ENCODE measurements at regions not wholly inside any gene's neighbourhood (a gene's known extent, or its start where the extent isn't known, plus 50 kb on each side); places are given as distances from the start of the nearest gene placed in this dataset.

- no peak for ATAC-seq
These were observed 256.6 kb downstream of the CYRIA start for GRCh38 chr2:16409006-16409390.

DNA sequence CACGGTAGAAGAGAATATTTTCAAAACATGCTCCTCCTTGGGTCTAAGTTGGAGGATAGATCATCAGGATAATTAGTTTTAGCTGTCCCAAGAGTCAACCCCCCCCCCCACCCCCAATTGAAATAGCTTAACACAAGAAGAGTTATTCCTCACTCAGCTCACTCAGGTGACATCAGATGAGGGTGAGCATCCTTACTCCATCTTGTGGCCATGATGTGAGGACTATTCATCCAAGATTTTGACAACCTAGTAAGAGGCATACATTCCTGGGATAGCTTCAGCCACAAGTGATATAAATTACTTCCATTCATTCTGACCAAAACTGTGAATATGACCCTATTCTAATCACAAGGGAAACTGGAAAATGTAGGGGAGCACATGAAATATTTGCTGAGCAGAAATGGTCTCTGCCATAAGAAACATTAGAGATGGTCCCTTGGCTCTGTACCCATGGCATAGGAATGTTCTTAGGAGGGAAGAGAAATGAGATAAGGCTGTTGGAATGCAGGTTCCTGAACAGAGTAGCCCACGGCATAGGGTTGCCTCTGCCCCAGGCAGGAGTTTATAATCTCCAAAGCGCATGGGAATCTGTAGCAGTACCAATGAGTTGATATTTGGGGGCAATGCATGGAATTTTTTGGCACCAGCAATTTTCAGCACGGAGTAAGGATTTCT is 257.2 kb downstream of the CYRIA start:
- ATAC-seq: no peak

DNA sequence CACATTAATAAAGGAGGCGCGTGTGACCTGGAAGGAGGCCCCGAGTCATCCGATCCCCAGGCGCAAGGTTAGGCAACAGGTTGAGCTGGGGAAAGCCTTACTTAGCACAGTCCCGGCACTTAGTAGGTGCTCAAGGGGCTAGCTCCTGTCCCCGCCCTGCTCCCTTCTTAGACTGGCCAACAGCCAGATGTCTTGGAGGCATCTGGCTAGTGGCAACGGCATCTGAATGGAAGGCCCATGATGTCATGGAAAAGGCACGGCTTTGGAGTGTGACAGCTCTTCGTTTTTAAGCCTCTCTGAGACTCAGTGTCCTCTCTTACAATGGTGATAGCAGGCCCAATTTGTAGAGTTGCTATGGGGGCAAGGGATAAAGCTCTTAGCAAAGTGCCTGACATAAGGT is 258.3 kb downstream of the CYRIA start:
- no peak for ATAC-seq

DNA sequence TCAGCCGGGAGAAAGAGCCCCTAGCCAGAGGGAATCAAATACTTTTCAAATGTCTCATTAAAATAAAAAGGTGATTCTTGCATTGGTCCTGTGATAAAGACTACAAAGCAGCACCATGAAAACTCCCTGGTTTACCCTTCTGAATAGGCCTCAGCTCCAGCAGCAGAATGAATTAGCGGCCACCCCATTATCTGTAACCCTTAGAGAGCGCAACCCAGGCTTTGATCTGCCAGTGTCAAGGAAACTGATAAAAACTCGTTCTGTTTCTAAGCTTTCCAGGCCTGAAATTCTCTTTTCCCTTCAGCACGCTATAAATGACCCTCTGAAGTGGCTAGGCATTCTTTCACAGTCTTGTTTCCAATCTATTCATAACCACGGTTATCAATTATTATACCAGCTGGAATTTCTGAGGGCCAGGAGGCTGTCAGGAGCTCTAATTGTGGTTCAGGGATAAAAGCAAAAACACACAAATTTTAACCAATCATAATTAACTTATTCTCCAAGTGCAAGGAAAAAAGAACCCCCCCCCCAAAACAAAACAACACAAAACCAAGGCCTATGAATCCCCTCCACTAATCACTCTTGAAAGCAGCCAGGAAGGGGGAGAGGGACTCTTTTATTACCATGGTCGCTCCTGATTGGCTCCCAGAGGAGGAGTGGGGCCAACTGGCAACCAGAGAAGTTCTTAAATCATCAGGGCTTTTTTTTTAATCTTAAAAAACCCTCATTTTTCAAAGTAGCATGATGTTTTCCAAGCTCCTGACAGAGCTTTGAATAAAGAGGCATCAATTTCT is 258.9 kb downstream of the CYRIA start:
- ATAC-seq: no peak

DNA sequence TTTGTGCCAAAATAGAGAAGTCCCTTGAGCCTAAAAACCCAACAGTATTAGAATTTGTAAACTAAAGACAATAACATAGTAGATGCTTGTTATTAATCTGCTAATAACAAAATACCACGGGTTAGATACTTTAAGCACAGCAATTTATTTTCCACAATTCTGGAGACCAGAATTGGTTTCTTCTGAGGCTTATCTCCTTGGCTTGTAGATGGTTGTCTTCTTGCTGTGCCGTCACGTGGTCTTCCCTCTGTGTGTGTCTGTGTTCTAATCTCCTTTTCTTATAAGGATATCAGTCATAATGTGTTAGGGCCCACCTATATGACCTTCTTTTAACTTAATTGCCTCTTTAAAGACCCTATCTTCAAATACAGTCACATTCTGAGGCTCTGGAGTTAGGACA is 260.1 kb downstream of the CYRIA start:
- ATAC-seq: no peak

- no peak for ATAC-seq
These were observed 260.9 kb downstream of the CYRIA start for GRCh38 chr2:16404551-16405300.

DNA sequence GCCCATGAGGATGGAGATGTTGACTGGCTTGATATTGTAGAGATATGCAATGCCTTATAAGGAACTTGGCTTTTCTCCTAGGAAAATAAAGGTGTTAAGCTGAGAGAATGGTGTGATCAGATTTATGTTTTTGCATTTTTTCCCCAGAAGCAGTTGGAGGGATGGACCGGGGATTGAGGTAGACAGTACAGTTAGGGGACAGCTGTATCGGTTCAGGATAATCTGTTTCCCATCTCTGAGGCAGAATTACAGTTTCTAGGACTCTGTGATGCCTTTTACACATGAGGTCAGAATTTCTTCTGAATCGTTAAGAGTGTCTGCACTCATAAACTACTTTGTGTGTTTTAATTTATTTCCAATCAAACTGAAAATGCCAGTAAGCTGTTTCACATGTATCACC is 261.5 kb downstream of the CYRIA start:
- ATAC-seq: no peak

- no peak for ATAC-seq
These were observed 262.7 kb downstream of the CYRIA start for GRCh38 chr2:16402891-16403290.

- ATAC-seq: no peak
These were observed 263.8 kb downstream of the CYRIA start for GRCh38 chr2:16401761-16402300.

DNA sequence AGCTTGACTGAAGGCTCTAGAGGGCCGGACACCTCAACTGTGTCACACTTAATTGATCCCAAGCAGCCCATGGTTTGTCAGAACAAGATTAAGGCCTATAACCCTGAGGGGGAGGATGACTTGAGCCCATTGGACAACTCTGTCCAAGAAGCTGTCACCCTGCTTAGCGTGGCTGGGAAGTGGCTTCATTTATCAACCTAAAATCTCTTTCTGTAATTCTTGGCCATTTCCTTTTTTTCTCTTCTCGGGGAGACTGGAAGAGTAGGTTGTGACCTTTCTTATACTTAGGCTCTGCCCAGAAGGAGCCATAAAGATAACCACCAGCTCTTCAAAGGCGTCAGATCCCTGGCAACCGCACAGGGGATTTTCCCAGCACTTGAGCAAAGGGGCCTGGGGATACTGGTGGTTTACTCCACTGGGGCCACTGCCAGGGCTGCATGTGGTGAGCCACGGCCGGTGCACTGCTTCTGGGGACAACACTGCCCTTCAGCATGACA is 265.5 kb downstream of the CYRIA start:
- ATAC-seq: no peak

DNA sequence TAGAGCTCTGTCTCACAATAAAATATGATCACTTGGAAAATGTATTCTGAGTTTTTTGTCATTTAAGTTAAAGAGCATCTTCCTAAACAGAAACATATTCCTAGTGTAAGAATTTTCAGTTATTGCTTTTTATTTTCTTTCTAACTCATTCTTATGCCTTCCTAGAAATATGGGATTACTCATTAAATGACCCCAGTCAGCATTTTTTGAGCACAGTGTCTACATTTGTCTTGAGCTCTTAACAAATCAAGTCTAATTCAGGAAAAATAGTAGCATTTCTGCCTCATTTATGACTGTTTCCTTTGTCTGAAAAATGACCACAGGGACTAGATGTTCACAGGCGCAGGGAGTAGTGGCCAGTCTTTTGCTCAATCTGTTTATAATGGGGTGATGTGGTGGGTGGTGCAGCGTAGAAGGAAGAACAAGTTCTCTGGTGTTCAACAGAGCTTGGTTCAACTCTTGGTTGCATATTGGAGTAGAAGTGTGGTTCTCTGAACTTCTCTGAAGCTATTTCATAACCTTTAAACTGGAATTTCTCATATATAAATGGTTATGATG is 267.1 kb downstream of the CYRIA start:
- no peak for ATAC-seq

DNA sequence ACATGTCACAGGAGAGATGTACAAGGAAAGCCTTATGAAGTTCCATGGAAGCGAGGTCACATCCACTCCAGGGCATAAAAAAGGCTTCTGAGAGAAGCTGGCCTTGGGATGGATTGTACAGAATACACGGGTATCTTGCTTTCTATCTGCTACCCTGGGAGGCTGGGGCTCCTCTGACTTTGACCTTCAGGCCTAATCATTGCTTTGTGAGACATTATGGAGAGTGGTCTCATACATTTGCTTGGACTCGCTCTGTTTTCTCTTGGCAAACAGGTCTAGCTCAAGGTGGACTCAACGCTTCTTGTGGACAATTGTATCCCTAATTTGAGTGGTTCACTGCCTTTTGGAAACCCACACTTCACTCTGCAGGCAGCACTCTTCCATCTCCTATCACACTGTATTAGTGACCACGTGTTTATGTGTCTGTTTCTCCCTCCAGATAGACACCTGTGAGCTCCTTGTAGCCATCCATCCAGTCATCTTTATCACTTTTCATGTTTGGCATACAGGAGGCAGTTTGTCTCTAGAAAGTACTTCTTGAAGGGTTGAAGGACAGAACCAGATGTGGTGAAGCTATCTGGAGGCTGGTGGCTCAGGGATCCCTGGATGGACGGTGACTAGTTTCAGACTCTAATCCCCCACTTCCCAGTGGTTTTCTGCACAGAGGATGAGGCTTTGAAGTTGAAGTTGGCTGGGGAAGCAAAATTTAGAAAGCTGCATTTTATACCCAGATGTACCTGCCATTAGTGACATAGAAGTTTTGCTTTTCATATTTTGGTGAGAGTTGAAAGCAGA is 267.8 kb downstream of the CYRIA start:
- no peak for ATAC-seq

DNA sequence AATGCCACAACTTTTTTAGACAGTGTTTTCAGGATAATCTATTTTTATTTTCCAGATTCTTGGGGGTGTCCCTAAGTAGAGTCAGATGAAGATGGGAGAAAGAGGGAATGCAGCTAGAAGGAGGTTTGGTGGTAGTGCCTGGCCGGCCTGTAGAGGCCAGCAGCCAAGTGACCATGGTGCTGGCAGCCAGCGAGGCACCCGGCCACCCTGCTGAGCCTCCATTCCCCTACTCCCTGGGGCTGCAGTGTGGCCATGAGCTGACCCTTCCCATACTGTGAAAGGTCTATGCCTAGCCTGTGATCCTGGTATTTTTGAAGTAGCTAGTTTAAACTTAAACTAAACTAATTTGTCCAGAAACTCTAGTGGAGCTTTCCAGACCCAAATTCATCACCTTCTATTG is 268.6 kb downstream of the CYRIA start:
- ATAC-seq: no peak

DNA sequence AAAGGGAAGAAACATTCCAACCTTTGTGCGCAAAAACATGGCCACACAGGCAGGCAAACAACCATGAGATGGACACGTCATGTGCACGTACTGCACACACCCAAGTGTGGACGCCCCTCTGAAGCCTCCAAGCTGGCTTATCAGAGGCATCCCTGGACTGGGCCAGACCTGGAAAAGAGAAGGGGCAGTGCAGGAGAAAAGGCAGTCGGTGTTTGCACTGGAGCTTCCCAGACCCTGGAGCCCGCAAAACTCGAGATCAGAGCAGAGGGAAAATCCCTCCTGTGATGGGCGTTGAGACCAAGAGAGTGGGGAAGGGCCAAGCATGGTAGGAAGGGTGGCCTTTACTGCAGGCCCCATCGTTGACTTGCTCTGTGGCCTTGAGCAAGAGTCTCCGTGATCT is 269.5 kb downstream of the CYRIA start:
- ATAC-seq: no peak

DNA sequence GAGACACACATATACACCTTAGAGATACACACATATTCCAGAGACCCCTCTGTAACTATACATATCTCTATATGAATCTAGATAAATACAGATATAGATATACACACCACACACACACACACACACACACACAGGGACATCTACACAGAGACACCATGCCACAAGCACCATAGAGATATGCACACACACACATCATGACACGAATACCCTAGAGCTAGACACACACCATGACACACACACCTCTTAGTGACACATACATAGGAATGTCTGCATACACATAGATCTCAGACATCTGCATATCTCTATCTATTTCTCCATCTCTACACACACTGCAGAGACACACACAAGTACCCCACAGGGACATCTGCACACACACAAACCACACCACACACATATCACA is 270.0 kb downstream of the CYRIA start:
- no peak for ATAC-seq

- no peak for ATAC-seq
These were observed 270.6 kb downstream of the CYRIA start for GRCh38 chr2:16394986-16395550.

DNA sequence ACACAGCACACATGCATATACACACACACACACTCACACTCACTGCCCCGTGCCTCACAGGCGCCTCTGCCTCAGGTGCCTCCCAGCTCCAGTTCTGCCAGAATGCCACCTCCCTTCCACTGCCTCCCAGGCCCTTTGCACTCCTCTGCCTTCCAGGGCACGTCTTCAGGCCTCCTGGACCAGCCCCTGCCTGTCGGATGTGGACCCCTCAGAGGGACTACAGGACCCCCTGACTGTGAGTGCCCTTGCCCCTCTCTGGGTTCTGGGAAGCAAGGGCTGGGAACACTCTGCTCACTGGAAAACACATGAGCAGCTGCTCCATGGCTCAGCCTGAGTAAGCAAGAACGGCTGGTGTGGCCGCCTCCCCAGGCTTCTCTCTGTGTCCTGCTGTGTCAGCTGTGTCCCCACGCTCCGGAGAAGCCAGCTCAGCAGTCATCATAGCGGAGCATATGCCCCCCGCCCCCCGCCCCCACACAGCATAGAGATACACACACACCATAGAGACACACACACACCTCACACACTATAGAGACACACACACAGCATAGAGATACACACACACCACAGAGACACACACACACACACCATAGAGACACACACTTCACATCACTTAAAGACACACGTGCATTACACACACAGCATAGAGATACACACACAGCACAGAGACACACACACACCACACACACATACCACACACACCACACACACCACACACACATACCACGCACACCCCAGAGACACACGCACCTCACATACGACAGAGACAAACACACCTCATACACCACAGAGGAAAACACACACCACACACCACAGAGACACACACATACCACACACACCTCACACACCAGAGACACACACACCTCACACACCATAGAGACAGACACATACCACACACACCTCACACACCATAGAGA is 271.3 kb downstream of the CYRIA start:
- ATAC-seq: no peak

DNA sequence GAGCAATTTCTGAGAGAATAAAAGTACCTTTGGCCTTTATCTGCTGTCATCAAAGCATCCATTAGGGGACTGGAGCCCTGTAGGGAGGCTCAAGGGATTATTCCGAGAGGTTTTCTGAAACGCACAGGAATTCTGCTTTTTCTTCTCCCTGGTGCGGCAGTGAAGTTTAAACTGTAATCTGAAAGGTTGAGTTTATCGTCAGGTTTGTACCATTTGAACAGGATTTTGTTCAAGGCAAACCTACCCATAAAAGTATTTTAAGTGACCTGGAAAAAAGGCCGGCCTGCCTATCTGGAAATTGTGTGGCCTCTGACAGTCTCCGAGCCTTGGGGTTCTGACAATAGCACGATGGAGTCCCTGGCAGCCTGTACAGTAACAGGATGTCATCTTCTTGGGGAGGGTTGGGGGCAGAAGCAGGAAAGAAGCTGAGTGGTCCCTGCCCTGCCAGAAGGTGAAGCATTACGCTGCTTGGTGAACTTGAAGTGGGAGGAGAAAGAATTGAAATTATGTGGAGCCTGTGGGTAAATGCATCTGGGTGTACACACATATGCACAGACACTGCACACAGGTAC is 272.0 kb downstream of the CYRIA start:
- ATAC-seq: no peak

GRCh38 chr2:16392647-16393499 is 272.8 kb downstream of the CYRIA start:
- no peak for ATAC-seq
